ENCODE measurements at regions not wholly inside any gene's neighbourhood (a gene's known extent, or its start where the extent isn't known, plus 50 kb on each side); places are given as distances from the start of the nearest gene placed in this dataset.

GRCh38 chrX:69554321-69554947, 50.3 kb downstream of the NALF2 start:
- ATAC-seq, result no peak

- no peak for ATAC-seq
Measured at GRCh38 chrX:69555481-69556041, 51.4 kb downstream of the NALF2 start.

GRCh38 chrX:69556060-69557011, 52.2 kb downstream of the NALF2 start:
- ATAC-seq, result no peak

GRCh38 chrX:69562904-69563578, 52.9 kb upstream of the EDA start:
- no peak for ATAC-seq

GRCh38 chrX:69564665-69565064, 51.2 kb upstream of the EDA start:
- peak; percentile 8 for ATAC-seq

- ATAC-seq, result peak; percentile 94
Measured at GRCh38 chrX:69565247-69565815, 50.6 kb upstream of the EDA start.

Measured in esophagus mucosa (tissue), 1 donor.